Gastrocnemius medialis (tissue), 4 donors: ENCODE measurements at regions not wholly inside any gene's neighbourhood (a gene's known extent, or its start where the extent isn't known, plus 50 kb on each side); places are given as distances from the start of the nearest gene placed in this dataset.

Source experiments
- ATAC-seq, 2 donors: fragments of 150-250 bp; one replicate each; pipeline ENCODE4 v1.9.1; 2016
- DNase-seq, 2 donors: peaks; one replicate each; pipeline ENCODE4 v3.0.0-alpha.2; 2019
- H3K27ac ChIP-seq, 4 donors: fragments of 200-600 bp; sonication (generic); 1 replicate in 1 of 4; 2 replicates in 3 of 4; pipeline ENCODE4 v1.5.1; 2016 to 2018; ENCODE audit warnings: mild to moderate bottlenecking in 2 of 4, moderate library complexity in 1 of 4
- H3K27me3 ChIP-seq, 3 donors: fragments of 200-600 bp; sonication (generic) in 2 of 3; 1 replicate in 1 of 3; 2 replicates in 2 of 3; pipeline versions ENCODE4 v1.5.1 to v1.6.0; 2016 to 2019; ENCODE audit warnings: mild to moderate bottlenecking in 1 of 3, moderate library complexity in 1 of 3
- H3K36me3 ChIP-seq, 2 donors: fragments of 200-600 bp; sonication (generic) in 1 of 2; one replicate each; pipeline ENCODE4 v1.5.1; 2017 to 2018
- H3K4me1 ChIP-seq, 2 donors: fragments of 200-600 bp; sonication (generic) in 1 of 2; one replicate each; pipeline ENCODE4 v1.5.1; 2016 to 2017; ENCODE audit warnings: mild to moderate bottlenecking in 2 of 2
- H3K4me3 ChIP-seq, 4 donors: fragments of 200-600 bp; sonication (generic) in 3 of 4; 1 replicate in 1 of 4; 2 replicates in 3 of 4; pipeline ENCODE4 v1.5.1; 2016 to 2019; ENCODE audit warnings: mild to moderate bottlenecking in 2 of 4
- H3K9me3 ChIP-seq, 3 donors: fragments of 200-600 bp; sonication (generic) in 2 of 3; 1 replicate in 1 of 3; 2 replicates in 2 of 3; pipeline ENCODE4 v1.5.1; 2016 to 2019
- CTCF ChIP-seq, 5 experiments: fragments of 450-650 bp in 3 of 5; fragments of 200-600 bp in 2 of 5; sonication (generic) in 2 of 5; IDR thresholded peaks in 4 of 5; conservative IDR thresholded peaks in 1 of 5; 1 replicate in 4 of 5; 2 replicates in 1 of 5; pipeline ENCODE4 v1.5.1; 2016 to 2019; ENCODE audit warnings: antibody characterized with exemption in 5 of 5, mild to moderate bottlenecking in 3 of 5, moderate library complexity in 3 of 5
- POLR2A ChIP-seq, 2 donors: fragments of 450-650 bp; IDR thresholded peaks; one replicate each; pipeline ENCODE4 v1.6.1; 2017; ENCODE audit warnings: antibody characterized with exemption in 2 of 2, mild to moderate bottlenecking in 2 of 2, moderate library complexity in 2 of 2
- in situ Hi-C, 4 donors: fragments of 200-750 bp; cut with MboI; loops; one replicate each; pipeline versions ENCODE4 v1.15.0 to v1.8.0; 2017; ENCODE audit warnings: low sequenced_read_pairs in 4 of 4
- intact Hi-C: fragments of 100-400 bp; cut with DNase I; formaldehyde crosslinking; loops from one replicate; pipeline ENCODE4 v1.15.1; 2023; ENCODE audit warnings: low total_unique reads

- H3K36me3 ChIP-seq = no peaks in the 10 kb centered on the region
- TF ChIP-seq CTCF (IDR thresholded peaks at IDR 0.05 in 4 of 5, conservative IDR thresholded peaks at IDR 0.05 in 1 of 5) = no peak
- no peak for TF ChIP-seq POLR2A (IDR thresholded peaks at IDR 0.05)
- intact Hi-C loops = no loop called here
- peaks cover 0 to 8% (median 0%) of the 10 kb centered on the region in 3 donors for H3K9me3 ChIP-seq
- H3K4me3 ChIP-seq = no peak overlapping the region
- ATAC-seq (no peak), DNase-seq (no peak)
- in situ Hi-C loops = no loop called here
- H3K27me3 ChIP-seq = no peaks in the 10 kb centered on the region
- no peak overlapping the region for H3K27ac ChIP-seq
- no peaks in the 10 kb centered on the region for H3K4me1 ChIP-seq
Measured at GRCh38 chr5:4929092-4929655, 211.0 kb upstream of the ADAMTS16 start.

GRCh38 chr5:4939042-4939781 is 200.9 kb upstream of the ADAMTS16 start:
- Histone ChIP-seq H3K4me1 (no peaks in the 10 kb centered on the region), H3K9me3 (no peaks in the 10 kb centered on the region), H3K4me3 (no peak overlapping the region), H3K27me3 (no peaks in the 10 kb centered on the region), H3K36me3 (no peaks in the 10 kb centered on the region), H3K27ac (no peak overlapping the region)
- DNase-seq (no peak), ATAC-seq (no peak)
- intact Hi-C loops = no loop called here
- TF ChIP-seq CTCF (IDR thresholded peaks at IDR 0.05 in 4 of 5, conservative IDR thresholded peaks at IDR 0.05 in 1 of 5) = no peak
- no peak for TF ChIP-seq POLR2A (IDR thresholded peaks at IDR 0.05)
- in situ Hi-C loops = no loop called here

- DNase-seq (no peak), ATAC-seq (no peak)
- Histone ChIP-seq H3K4me1 (no peaks in the 10 kb centered on the region), H3K36me3 (no peaks in the 10 kb centered on the region), H3K9me3 (no peaks in the 10 kb centered on the region), H3K27me3 (no peaks in the 10 kb centered on the region), H3K27ac (no peak overlapping the region), H3K4me3 (no peak overlapping the region)
- in situ Hi-C loops = no loop called here
- TF ChIP-seq POLR2A (IDR thresholded peaks at IDR 0.05) (no peak), CTCF (IDR thresholded peaks at IDR 0.05 in 4 of 5, conservative IDR thresholded peaks at IDR 0.05 in 1 of 5) (no peak)
- intact Hi-C loops = no loop called here
Measured at GRCh38 chr5:4941161-4941560, 199.0 kb upstream of the ADAMTS16 start.

- in situ Hi-C loops = no loop called here
- H3K4me3 ChIP-seq = no peak overlapping the region
- H3K36me3 ChIP-seq = no peaks in the 10 kb centered on the region
- intact Hi-C loops = loop anchor here (1.0 kb wide), 1 partner anchor 63 kb away; no protein-coding TSS in a partner anchor
- H3K9me3 ChIP-seq = no peaks in the 10 kb centered on the region
- H3K4me1 ChIP-seq = no peaks in the 10 kb centered on the region
- no peak overlapping the region for H3K27ac ChIP-seq
- ATAC-seq = no peak
- no peak for DNase-seq
- TF ChIP-seq CTCF (IDR thresholded peaks at IDR 0.05 in 4 of 5, conservative IDR thresholded peaks at IDR 0.05 in 1 of 5) = peak; percentile 30 to 72 (median 58)
- TF ChIP-seq POLR2A (IDR thresholded peaks at IDR 0.05) = no peak
- no peaks in the 10 kb centered on the region for H3K27me3 ChIP-seq
Measured at GRCh38 chr5:4941957-4942830, 197.9 kb upstream of the ADAMTS16 start.
